ENCODE measurements at regions not wholly inside any gene's neighbourhood (a gene's known extent, or its start where the extent isn't known, plus 50 kb on each side); places are given as distances from the start of the nearest gene placed in this dataset.

- H3K36me3 Mint-ChIP-seq = no peaks in the 10 kb centered on the region
- Histone ChIP-seq H3K4me3 (replicated peaks in 1 of 3; ENCODE audit: low read depth in 2 of 3, low read length in 3 of 3) (no peak overlapping the region), H3K9ac (ENCODE audit: insufficient read depth, low read length, poor library complexity, severe bottlenecking) (no peak overlapping the region), H4K20me1 (ENCODE audit: insufficient read depth, low read length) (no peaks in the 10 kb centered on the region), H3K36me3 (replicated peaks in 1 of 2; ENCODE audit: control insufficient read depth in 1 of 2, insufficient read depth in 2 of 2, low read length in 2 of 2) (no peaks in the 10 kb centered on the region), H2AFZ (ENCODE audit: insufficient read depth, low read depth, low read length, poor library complexity, severe bottlenecking) (no peak overlapping the region), H3K4me2 (replicated peaks; ENCODE audit: extremely low read depth, low read length, poor library complexity, severe bottlenecking) (no peak overlapping the region), H3K9me3 (replicated peaks in 1 of 2; ENCODE audit: control insufficient read depth in 1 of 2, insufficient read depth in 1 of 2, low read length in 2 of 2) (no peaks in the 10 kb centered on the region), H3K4me1 (ENCODE audit: control insufficient read depth in 1 of 2, insufficient read depth in 2 of 2, low read length in 2 of 2) (no peaks in the 10 kb centered on the region), H3K79me2 (ENCODE audit: insufficient read depth, low read length) (no peaks in the 10 kb centered on the region), H3K27ac (ENCODE audit: low read depth in 1 of 2, low read length in 2 of 2) (no peak overlapping the region), H3K27me3 (ENCODE audit: control insufficient read depth in 2 of 2, insufficient read depth in 2 of 2, low read length in 2 of 2) (no peaks in the 10 kb centered on the region)
- H3K4me3 Mint-ChIP-seq = no peak overlapping the region
- H3K27me3 Mint-ChIP-seq (ENCODE audit: low read depth in 3 of 3) = peaks cover 0 to 2% (median 0%) of the 10 kb centered on the region in 3 donors
- H3K27ac Mint-ChIP-seq = no peak overlapping the region
- H3K4me1 Mint-ChIP-seq = no peaks in the 10 kb centered on the region
- intact Hi-C loops (cut with micrococcal nuclease) = no loop called here
- TF ChIP-seq CTCF (IDR thresholded peaks at IDR 0.05) = no peak
- no CpG with 5 or more reads among the region's 2 CpGs for WGBS (ENCODE audit: insufficient coverage)
- no peak for DNase-seq
- peaks cover 0 to 3% (median 0%) of the 10 kb centered on the region in 7 donors for H3K9me3 Mint-ChIP-seq
These were observed 209.5 kb upstream of the ANO5 start for GRCh38 chr11:21983431-21983830.

GRCh38 chr11:21986361-21986760, 206.5 kb upstream of the ANO5 start:
- Mint-ChIP-seq H3K27me3 (ENCODE audit: low read depth in 3 of 3) (peaks cover 0 to 2% (median 1%) of the 10 kb centered on the region in 3 donors), H3K4me1 (no peaks in the 10 kb centered on the region)
- H3K4me1 ChIP-seq (ENCODE audit: control insufficient read depth in 1 of 2, insufficient read depth in 2 of 2, low read length in 2 of 2) = no peaks in the 10 kb centered on the region

More at GRCh38 chr11:21986361-21986760, 206.5 kb upstream of the ANO5 start:
- Mint-ChIP-seq H3K27ac (no peak overlapping the region), H3K4me3 (no peak overlapping the region), H3K36me3 (no peaks in the 10 kb centered on the region), H3K9me3 (no peaks in the 10 kb centered on the region)
- Histone ChIP-seq H3K36me3 (replicated peaks in 1 of 2; ENCODE audit: control insufficient read depth in 1 of 2, insufficient read depth in 2 of 2, low read length in 2 of 2) (no peaks in the 10 kb centered on the region), H3K27ac (ENCODE audit: low read depth in 1 of 2, low read length in 2 of 2) (no peak overlapping the region), H4K20me1 (ENCODE audit: insufficient read depth, low read length) (no peaks in the 10 kb centered on the region), H3K79me2 (ENCODE audit: insufficient read depth, low read length) (no peaks in the 10 kb centered on the region), H3K9me3 (replicated peaks in 1 of 2; ENCODE audit: control insufficient read depth in 1 of 2, insufficient read depth in 1 of 2, low read length in 2 of 2) (no peaks in the 10 kb centered on the region), H3K4me2 (replicated peaks; ENCODE audit: extremely low read depth, low read length, poor library complexity, severe bottlenecking) (no peak overlapping the region), H3K4me3 (replicated peaks in 1 of 3; ENCODE audit: low read depth in 2 of 3, low read length in 3 of 3) (no peak overlapping the region), H2AFZ (ENCODE audit: insufficient read depth, low read depth, low read length, poor library complexity, severe bottlenecking) (no peak overlapping the region), H3K27me3 (ENCODE audit: control insufficient read depth in 2 of 2, insufficient read depth in 2 of 2, low read length in 2 of 2) (no peaks in the 10 kb centered on the region), H3K9ac (ENCODE audit: insufficient read depth, low read length, poor library complexity, severe bottlenecking) (no peak overlapping the region)
- intact Hi-C loops (cut with micrococcal nuclease) = no loop called here
- DNase-seq = no peak
- WGBS (ENCODE audit: insufficient coverage) = 94% methylated on average over 2 of the region's 2 CpGs
- no peak for TF ChIP-seq CTCF (IDR thresholded peaks at IDR 0.05)

Data from CD14-positive monocyte (primary cell).